AG09319 (cell line): ENCODE measurements at regions not wholly inside any gene's neighbourhood (a gene's known extent, or its start where the extent isn't known, plus 50 kb on each side); places are given as distances from the start of the nearest gene placed in this dataset.

Source experiments
- DNase-seq: peaks from one replicate; pipeline ENCODE4 v3.0.0-alpha.2; 2010; ENCODE audit warnings: low read depth; ENCODE audit errors: extremely low read depth
- CTCF ChIP-seq: IDR thresholded peaks from 2 replicates; pipeline ENCODE4 v1.5.1; 2011; ENCODE audit warnings: low read depth, mild to moderate bottlenecking, inconsistent platforms, low read length, moderate library complexity

DNA sequence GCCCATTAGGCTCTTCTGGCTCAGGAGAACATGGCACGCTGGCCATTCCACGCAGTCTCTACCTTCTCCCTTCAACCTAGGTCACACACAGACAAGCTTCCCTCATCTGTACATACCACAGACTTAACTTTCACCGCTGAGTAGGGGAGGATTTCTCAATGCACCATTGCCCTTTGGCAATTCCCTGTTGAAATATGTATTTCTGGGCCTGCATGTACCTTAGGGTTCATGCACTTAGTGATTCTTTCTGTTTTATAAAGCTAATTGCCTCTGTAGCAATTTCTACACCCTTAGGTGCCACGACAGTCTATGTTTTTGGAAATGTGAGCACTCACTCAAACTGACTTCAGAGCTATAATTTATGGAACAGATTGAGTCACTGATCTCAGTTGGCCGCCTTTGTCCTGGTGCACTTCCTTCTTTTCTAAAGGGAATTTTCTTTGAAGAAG is 253.8 kb upstream of the PRDM1 start:
- DNase-seq, result no peak
- TF ChIP-seq CTCF, result no peak

GRCh38 chr6:105831311-105832097 is 254.6 kb upstream of the PRDM1 start:
- no peak for DNase-seq
- TF ChIP-seq CTCF, result no peak

GRCh38 chr6:105825210-105825609 is 260.9 kb upstream of the PRDM1 start:
- no peak for TF ChIP-seq CTCF
- no peak for DNase-seq

DNA sequence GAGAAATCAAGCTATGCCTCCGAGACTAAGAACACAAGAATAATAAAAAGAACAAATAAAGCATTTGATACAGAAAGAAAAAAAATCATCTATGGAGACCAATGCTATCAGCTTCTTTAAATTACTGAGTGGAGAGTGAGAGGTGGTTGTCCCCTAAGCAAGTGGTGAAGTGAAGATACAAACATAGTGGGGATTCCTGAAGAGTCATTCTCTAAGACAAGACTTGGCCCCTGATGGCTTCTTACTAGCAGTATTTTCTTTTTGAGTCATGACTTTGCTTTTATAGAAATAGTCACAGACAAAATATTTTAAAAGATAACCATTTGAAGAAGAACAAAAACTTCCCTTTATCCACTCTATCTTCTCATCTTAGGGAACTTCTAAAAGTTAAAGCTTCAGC is 261.4 kb upstream of the PRDM1 start:
- TF ChIP-seq CTCF, result no peak
- DNase-seq, result no peak

DNA sequence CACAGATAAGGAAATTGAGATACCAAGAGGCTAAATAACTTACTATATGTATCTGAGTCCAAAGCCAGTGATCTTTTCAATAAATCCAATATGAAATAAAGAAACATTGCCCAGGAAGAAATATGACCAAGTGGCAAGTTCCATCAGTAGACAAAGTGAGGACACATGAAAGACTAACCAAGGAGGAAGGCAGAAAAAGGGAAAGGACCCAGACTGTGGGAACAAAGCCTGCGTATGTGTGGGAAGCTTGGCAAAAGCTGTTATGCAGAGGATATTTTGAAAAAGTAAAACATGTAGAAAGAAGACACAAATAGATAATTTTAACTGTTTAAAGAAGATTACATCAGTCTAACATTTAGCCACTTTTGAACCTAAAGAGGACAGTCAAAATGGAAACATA is 264.4 kb upstream of the PRDM1 start:
- no peak for DNase-seq
- no peak for TF ChIP-seq CTCF

DNA sequence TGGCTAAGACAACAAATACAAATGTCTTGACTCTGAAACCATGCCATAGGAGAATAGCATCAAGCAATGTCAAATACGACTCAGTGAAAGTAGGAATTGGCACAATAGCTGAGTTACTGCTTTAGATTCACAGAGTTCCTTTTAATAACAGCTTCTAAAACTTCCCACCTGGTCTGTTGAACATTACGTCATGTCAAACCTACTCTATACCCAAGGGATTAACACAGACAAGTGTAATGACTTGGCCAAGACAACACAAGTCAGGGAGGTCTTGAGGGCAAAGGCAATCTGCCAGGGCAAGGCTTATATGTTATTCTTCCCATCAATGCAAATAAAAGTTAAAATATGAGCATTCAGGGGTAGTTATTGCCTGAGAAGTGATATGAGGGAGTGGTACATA is 265.1 kb upstream of the PRDM1 start:
- DNase-seq, result no peak
- no peak for TF ChIP-seq CTCF

DNA sequence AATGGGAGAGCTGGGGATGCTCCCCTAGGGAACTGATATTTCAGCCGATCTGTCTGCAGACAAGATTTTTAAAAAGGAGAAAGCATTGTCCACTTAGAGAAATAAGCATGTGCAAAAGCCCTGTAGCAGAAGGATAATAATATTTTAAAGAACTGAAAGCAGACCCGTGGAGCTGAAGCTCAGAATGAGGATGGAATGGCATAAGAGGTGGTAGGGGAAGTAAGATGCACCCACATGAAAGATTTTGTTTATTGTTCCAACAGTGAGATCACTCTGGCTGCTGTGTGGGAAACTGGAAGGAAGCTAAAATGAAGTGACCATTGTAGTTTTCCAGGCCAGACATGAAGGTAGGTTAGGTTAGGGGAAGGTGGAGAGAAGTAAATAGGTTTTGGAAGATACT is 266.4 kb upstream of the PRDM1 start:
- TF ChIP-seq CTCF, result no peak
- DNase-seq, result no peak
